Testis (tissue), 2 donors: ENCODE measurements at regions not wholly inside any gene's neighbourhood (a gene's known extent, or its start where the extent isn't known, plus 50 kb on each side); places are given as distances from the start of the nearest gene placed in this dataset.

Experiments used
- DNase-seq: peaks from one replicate; pipeline ENCODE4 v3.0.0-alpha.2; 2019
- H3K27ac ChIP-seq, 2 donors: fragments of 200-600 bp; sonication (generic); one replicate each; pipeline ENCODE4 v1.5.1; 2019
- H3K27me3 ChIP-seq: fragments of 200-600 bp; sonication (generic); one replicate; pipeline ENCODE4 v1.5.1; 2019
- H3K36me3 ChIP-seq: fragments of 200-600 bp; sonication (generic); one replicate; pipeline ENCODE4 v1.5.1; 2017; ENCODE audit warnings: low read depth; ENCODE audit errors: missing control alignments
- H3K4me1 ChIP-seq: fragments of 200-600 bp; sonication (generic); one replicate; pipeline ENCODE4 v1.5.1; 2019
- H3K4me3 ChIP-seq, 2 donors: fragments of 200-600 bp; sonication (generic); one replicate each; pipeline ENCODE4 v1.5.1; 2017 to 2019
- H3K9me3 ChIP-seq: fragments of 200-600 bp; sonication (generic); one replicate; pipeline ENCODE4 v1.5.1; 2017
- CTCF ChIP-seq, 3 experiments: fragments of 450-650 bp in 2 of 3; fragments of 200-600 bp in 1 of 3; sonication (generic) in 1 of 3; IDR thresholded peaks; one replicate each; pipeline ENCODE4 v1.5.1; 2016 to 2019; ENCODE audit warnings: antibody characterized with exemption in 3 of 3, mild to moderate bottlenecking in 2 of 3, moderate library complexity in 1 of 3
- POLR2A ChIP-seq: fragments of 450-650 bp; IDR thresholded peaks from one replicate; pipeline ENCODE4 v1.6.1; 2017; ENCODE audit warnings: antibody characterized with exemption, mild to moderate bottlenecking, moderate library complexity
- WGBS, 2 donors: methylation state at CpG; one replicate each; pipeline ENCODE4 v1.1.5; 2018; 5-methylcytosine and 5-hydroxymethylcytosine counted together
- intact Hi-C: fragments of 100-400 bp; cut with DNase I; formaldehyde crosslinking; loops from one replicate; pipeline ENCODE4 v1.15.1; 2023; ENCODE audit warnings: low total_unique reads

- TF ChIP-seq POLR2A (no peak), CTCF (IDR thresholded peaks at IDR 0.05) (no peak)
- 75 to 76% methylated on average over 3 of the region's 3 CpGs for WGBS, 2 donors
- H3K36me3 ChIP-seq = no peaks in the 10 kb centered on the region
- H3K4me1 ChIP-seq = no peaks in the 10 kb centered on the region
- DNase-seq = no peak
- H3K27me3 ChIP-seq = no peaks in the 10 kb centered on the region
- H3K27ac ChIP-seq = no peak overlapping the region
- no peaks in the 10 kb centered on the region for H3K9me3 ChIP-seq
- intact Hi-C loops = no loop called here
- H3K4me3 ChIP-seq = no peak overlapping the region
These were observed 259.8 kb downstream of the FBXO15 start for GRCh38 chr18:73887801-73888200.

- H3K27ac ChIP-seq = no peak overlapping the region
- no peaks in the 10 kb centered on the region for H3K4me1 ChIP-seq
- H3K27me3 ChIP-seq = no peaks in the 10 kb centered on the region
- intact Hi-C loops = no loop called here
- H3K4me3 ChIP-seq = no peak overlapping the region
- no peaks in the 10 kb centered on the region for H3K36me3 ChIP-seq
- WGBS, 2 donors = 93 to 94% methylated on average over 3 of the region's 3 CpGs
- H3K9me3 ChIP-seq = no peaks in the 10 kb centered on the region
- no peak for DNase-seq
- TF ChIP-seq CTCF (IDR thresholded peaks at IDR 0.05) (no peak), POLR2A (no peak)
These were observed 262.8 kb downstream of the FBXO15 start for GRCh38 chr18:73884868-73885267.

GRCh38 chr18:73881396-73881917, 266.2 kb downstream of the FBXO15 start:
- Histone ChIP-seq H3K27me3 (no peaks in the 10 kb centered on the region), H3K36me3 (no peaks in the 10 kb centered on the region), H3K4me3 (no peak overlapping the region), H3K4me1 (no peaks in the 10 kb centered on the region), H3K9me3 (no peaks in the 10 kb centered on the region), H3K27ac (no peak overlapping the region)
- TF ChIP-seq POLR2A = no peak
- TF ChIP-seq CTCF (IDR thresholded peaks at IDR 0.05) = no peak
- WGBS, 2 donors = 73% methylated on average over 2 of the region's 2 CpGs
- intact Hi-C loops = no loop called here
- no peak for DNase-seq

- 83 to 91% methylated on average over 2 of the region's 2 CpGs for WGBS, 2 donors
- no peaks in the 10 kb centered on the region for H3K27me3 ChIP-seq
- H3K9me3 ChIP-seq = no peaks in the 10 kb centered on the region
- TF ChIP-seq CTCF (IDR thresholded peaks at IDR 0.05) = no peak
- TF ChIP-seq POLR2A = no peak
- no peaks in the 10 kb centered on the region for H3K36me3 ChIP-seq
- no peak for DNase-seq
- no peak overlapping the region for H3K27ac ChIP-seq
- intact Hi-C loops = no loop called here
- H3K4me3 ChIP-seq = no peak overlapping the region
- no peaks in the 10 kb centered on the region for H3K4me1 ChIP-seq
These were observed 267.2 kb downstream of the FBXO15 start for GRCh38 chr18:73880387-73880786.

- WGBS, 2 donors = 78 to 79% methylated on average over 2 of the region's 2 CpGs
- H3K27me3 ChIP-seq = no peaks in the 10 kb centered on the region
- TF ChIP-seq POLR2A (no peak), CTCF (IDR thresholded peaks at IDR 0.05) (no peak)
These were observed 267.9 kb downstream of the FBXO15 start for GRCh38 chr18:73879766-73880165.

More at GRCh38 chr18:73879766-73880165, 267.9 kb downstream of the FBXO15 start:
- H3K4me1 ChIP-seq = no peaks in the 10 kb centered on the region
- DNase-seq = no peak
- H3K27ac ChIP-seq = no peak overlapping the region
- no peak overlapping the region for H3K4me3 ChIP-seq
- H3K9me3 ChIP-seq = no peaks in the 10 kb centered on the region
- no peaks in the 10 kb centered on the region for H3K36me3 ChIP-seq
- intact Hi-C loops = no loop called here
